ENCODE measurements at regions not wholly inside any gene's neighbourhood (a gene's known extent, or its start where the extent isn't known, plus 50 kb on each side); places are given as distances from the start of the nearest gene placed in this dataset.
A peak's percentile ranks its signal among the peaks of the same experiment; 100 is the strongest.

DNA sequence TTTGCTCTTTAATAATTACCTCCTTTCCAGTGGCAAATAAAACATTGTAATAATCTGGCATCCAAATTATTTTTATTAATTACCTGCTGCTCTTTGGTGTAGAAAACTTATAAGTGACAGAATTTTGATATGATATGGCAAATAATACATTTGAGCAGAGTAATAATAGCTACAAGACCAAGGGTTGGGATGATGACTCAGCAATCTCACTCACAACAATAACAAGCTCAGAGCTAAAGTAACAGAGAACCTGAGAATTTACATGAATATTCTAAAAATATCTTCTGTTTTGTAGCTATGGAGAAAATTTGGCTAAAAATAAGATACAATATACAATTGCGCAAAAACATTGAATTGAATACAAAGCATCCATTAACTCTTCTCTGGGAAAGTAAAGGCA lies 480.8 kb upstream of the COBL start:
- H3K27ac Mint-ChIP-seq = no peak overlapping the region
- Histone ChIP-seq H3K4me3 (ENCODE audit: low read length) (no peak overlapping the region), H3K4me1 (ENCODE audit: control insufficient read depth, insufficient read depth, low read length) (no peaks in the 10 kb centered on the region), H3K27me3 (ENCODE audit: control insufficient read depth, insufficient read depth, low read length, poor library complexity, severe bottlenecking) (no peaks in the 10 kb centered on the region), H3K36me3 (ENCODE audit: control insufficient read depth, insufficient read depth, low read length) (no peaks in the 10 kb centered on the region), H3K9me3 (ENCODE audit: control insufficient read depth, low read length) (no peaks in the 10 kb centered on the region), H3K9ac (ENCODE audit: extremely low read depth, low read length, poor library complexity, severe bottlenecking) (no peak overlapping the region), H3K27ac (ENCODE audit: low read depth, low read length) (no peak overlapping the region)
- peaks cover 2% of the 10 kb centered on the region for H3K9me3 Mint-ChIP-seq
- no peaks in the 10 kb centered on the region for H3K27me3 Mint-ChIP-seq (ENCODE audit: insufficient read depth)
- H3K36me3 Mint-ChIP-seq (ENCODE audit: low read depth) = no peaks in the 10 kb centered on the region
- WGBS, 2 experiments (ENCODE audit: insufficient coverage in 1 of 2, insufficient read length in 1 of 2) = 100% methylated on average over 1 of the region's 1 CpG; no CpG with 5 or more reads in 1 of the 2 experiments
- no peak for TF ChIP-seq CTCF (conservative IDR thresholded peaks at IDR 0.05)
- no peak for DNase-seq
- no peaks in the 10 kb centered on the region for H3K4me1 Mint-ChIP-seq
- no peak overlapping the region for H3K4me3 Mint-ChIP-seq

DNA sequence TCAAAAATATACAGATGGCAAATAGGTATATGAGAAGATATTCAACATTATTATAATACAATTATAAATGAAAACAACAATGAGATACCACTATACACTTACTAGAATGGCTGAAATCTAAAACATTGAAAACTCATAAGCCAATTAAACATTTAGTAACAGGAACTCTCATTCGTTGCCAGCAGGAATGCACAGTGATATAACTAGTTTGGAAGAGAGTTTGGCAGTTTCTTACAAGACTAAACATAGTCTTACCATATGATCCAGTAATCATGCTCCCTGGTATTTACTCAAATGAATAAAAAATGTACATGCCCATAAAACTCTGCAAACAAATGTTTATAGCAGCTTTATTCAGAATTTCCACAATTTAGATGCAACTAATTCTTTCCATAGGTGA lies 476.2 kb upstream of the COBL start:
- 92 to 100% methylated on average over 1 of the region's 1 CpG for WGBS, 2 experiments (ENCODE audit: insufficient coverage in 1 of 2, insufficient read length in 1 of 2)
- Mint-ChIP-seq H3K4me1 (no peaks in the 10 kb centered on the region), H3K36me3 (ENCODE audit: low read depth) (no peaks in the 10 kb centered on the region)

DNA sequence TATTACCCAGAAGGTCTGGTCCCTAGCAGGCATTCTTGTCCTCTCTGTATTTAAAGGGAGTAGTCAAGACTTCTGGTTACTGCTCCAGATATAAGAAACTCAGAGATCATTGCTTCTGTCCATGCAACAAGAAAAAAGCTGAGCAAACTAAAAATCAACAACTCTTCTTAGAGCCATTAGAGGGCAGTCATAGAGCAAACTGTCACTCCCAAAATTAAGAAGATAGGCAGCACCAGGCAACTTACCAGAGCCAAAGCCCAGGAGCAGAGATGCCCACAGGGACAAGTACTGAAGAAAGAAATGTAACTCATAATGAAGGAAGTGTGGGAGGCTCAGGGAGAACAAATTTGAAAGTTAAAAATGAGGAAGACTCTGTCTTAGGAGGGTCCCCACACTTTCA lies 472.9 kb upstream of the COBL start:
- H3K27me3 Mint-ChIP-seq (ENCODE audit: insufficient read depth) = no peaks in the 10 kb centered on the region
- no peak overlapping the region for H3K9ac ChIP-seq (ENCODE audit: extremely low read depth, low read length, poor library complexity, severe bottlenecking)
- no peaks in the 10 kb centered on the region for H3K4me1 Mint-ChIP-seq
- peaks cover 2% of the 10 kb centered on the region for H3K9me3 Mint-ChIP-seq
- no peak overlapping the region for H3K27ac ChIP-seq (ENCODE audit: low read depth, low read length)
- H3K27ac Mint-ChIP-seq = no peak overlapping the region
- no peak overlapping the region for H3K4me3 Mint-ChIP-seq
- peak; percentile 70 for TF ChIP-seq CTCF (conservative IDR thresholded peaks at IDR 0.05)
- H3K36me3 ChIP-seq (ENCODE audit: control insufficient read depth, insufficient read depth, low read length) = no peaks in the 10 kb centered on the region
- peak; percentile 60 for DNase-seq
- H3K4me3 ChIP-seq (ENCODE audit: low read length) = no peak overlapping the region
- no peaks in the 10 kb centered on the region for H3K9me3 ChIP-seq (ENCODE audit: control insufficient read depth, low read length)
- H3K27me3 ChIP-seq (ENCODE audit: control insufficient read depth, insufficient read depth, low read length, poor library complexity, severe bottlenecking) = no peaks in the 10 kb centered on the region
- no peaks in the 10 kb centered on the region for H3K4me1 ChIP-seq (ENCODE audit: control insufficient read depth, insufficient read depth, low read length)
- H3K36me3 Mint-ChIP-seq (ENCODE audit: low read depth) = no peaks in the 10 kb centered on the region

More for the DNA sequence above, 476.2 kb upstream of the COBL start:
- H3K4me1 ChIP-seq (ENCODE audit: control insufficient read depth, insufficient read depth, low read length) = no peaks in the 10 kb centered on the region
- no peaks in the 10 kb centered on the region for H3K27me3 ChIP-seq (ENCODE audit: control insufficient read depth, insufficient read depth, low read length, poor library complexity, severe bottlenecking)
- TF ChIP-seq CTCF (conservative IDR thresholded peaks at IDR 0.05) = no peak
- Mint-ChIP-seq H3K27me3 (ENCODE audit: insufficient read depth) (no peaks in the 10 kb centered on the region), H3K9me3 (peaks cover 4% of the 10 kb centered on the region), H3K4me3 (no peak overlapping the region), H3K27ac (no peak overlapping the region)
- H3K36me3 ChIP-seq (ENCODE audit: control insufficient read depth, insufficient read depth, low read length) = no peaks in the 10 kb centered on the region
- no peak overlapping the region for H3K9ac ChIP-seq (ENCODE audit: extremely low read depth, low read length, poor library complexity, severe bottlenecking)
- DNase-seq = no peak
- H3K9me3 ChIP-seq (ENCODE audit: control insufficient read depth, low read length) = no peaks in the 10 kb centered on the region
- H3K27ac ChIP-seq (ENCODE audit: low read depth, low read length) = no peak overlapping the region
- no peak overlapping the region for H3K4me3 ChIP-seq (ENCODE audit: low read length)
